ENCODE measurements at regions not wholly inside any gene's neighbourhood (a gene's known extent, or its start where the extent isn't known, plus 50 kb on each side); places are given as distances from the start of the nearest gene placed in this dataset.
"Not testable (repeated sequence)": the region's sequence is repeated elsewhere in the genome, so short reads cannot be mapped to it uniquely, and the experiment has no call there.

- TF ChIP-seq CTCF (IDR thresholded peaks at IDR 0.05 in 8 of 11, conservative IDR thresholded peaks at IDR 0.05 in 3 of 11): no peak
- TF ChIP-seq POLR2AphosphoS5 (IDR thresholded peaks at IDR 0.05): no peak
- TF ChIP-seq POLR2A (IDR thresholded peaks at IDR 0.05): no peak
- H3K36me3 ChIP-seq: no peaks in the 10 kb centered on the region
- no peaks in the 10 kb centered on the region for H3K27me3 ChIP-seq (replicated peaks in 1 of 7)
- no peaks in the 10 kb centered on the region for H3K4me1 ChIP-seq
- H3K9me3 ChIP-seq: no peaks in the 10 kb centered on the region
- 53 to 81% (median 67%) methylated on average over 1 of the region's 1 CpG for WGBS, 5 donors
- no peak overlapping the region for H3K4me3 ChIP-seq
- intact Hi-C loops (cut with DNase I; ENCODE audit: low total_unique reads): no loop called here
- no peak overlapping the region for H3K27ac ChIP-seq
- no peak for DNase-seq
These were observed 617.6 kb downstream of the TRHDE start for GRCh38 chr12:72889791-72890190.

GRCh38 chr12:72901685-72902084 lies 629.5 kb downstream of the TRHDE start:
- H3K27me3 ChIP-seq (replicated peaks in 1 of 7): no peaks in the 10 kb centered on the region
- no peak overlapping the region for H3K4me3 ChIP-seq
- WGBS, 5 donors: 69 to 87% (median 76%) methylated on average over 1 of the region's 1 CpG
- no peak for DNase-seq
- H3K36me3 ChIP-seq: no peaks in the 10 kb centered on the region
- H3K4me1 ChIP-seq: no peaks in the 10 kb centered on the region
- H3K9me3 ChIP-seq: no peaks in the 10 kb centered on the region
- TF ChIP-seq CTCF (IDR thresholded peaks at IDR 0.05 in 8 of 11, conservative IDR thresholded peaks at IDR 0.05 in 3 of 11): no peak
- TF ChIP-seq POLR2A (IDR thresholded peaks at IDR 0.05): no peak
- no peak for TF ChIP-seq POLR2AphosphoS5 (IDR thresholded peaks at IDR 0.05)
- no peak overlapping the region for H3K27ac ChIP-seq
- intact Hi-C loops (cut with DNase I; ENCODE audit: low total_unique reads): no loop called here

- no peak for TF ChIP-seq POLR2AphosphoS5 (IDR thresholded peaks at IDR 0.05)
- no peak overlapping the region for H3K27ac ChIP-seq
- DNase-seq: no peak
- intact Hi-C loops (cut with DNase I; ENCODE audit: low total_unique reads): no loop called here
- no peaks in the 10 kb centered on the region for H3K4me1 ChIP-seq
- H3K27me3 ChIP-seq (replicated peaks in 1 of 7): no peaks in the 10 kb centered on the region
- no peak overlapping the region for H3K4me3 ChIP-seq
- H3K36me3 ChIP-seq: no peaks in the 10 kb centered on the region
- H3K9me3 ChIP-seq: no peaks in the 10 kb centered on the region
- WGBS, 5 donors: 80 to 96% (median 95%) methylated on average over 2 of the region's 2 CpGs
These were observed 653.5 kb downstream of the TRHDE start for GRCh38 chr12:72925716-72926115.

- peaks cover 0 to 17% (median 10%) of the 10 kb centered on the region in 8 donors for H3K9me3 ChIP-seq
- WGBS, 5 donors: 91 to 97% (median 93%) methylated on average over 7 of the region's 7 CpGs
- intact Hi-C loops (cut with DNase I; ENCODE audit: low total_unique reads): not testable (repeated sequence)
These were observed 659.7 kb downstream of the TRHDE start for GRCh38 chr12:72931838-72932237.

GRCh38 chr12:72937486-72937885 lies 665.3 kb downstream of the TRHDE start:
- Histone ChIP-seq H3K36me3 (no peaks in the 10 kb centered on the region), H3K4me3 (no peak overlapping the region), H3K27me3 (replicated peaks in 1 of 7) (no peaks in the 10 kb centered on the region), H3K4me1 (no peaks in the 10 kb centered on the region), H3K27ac (no peak overlapping the region), H3K9me3 (peaks cover 0 to 47% (median 18%) of the 10 kb centered on the region in 8 donors)
- 74 to 88% (median 83%) methylated on average over 1 of the region's 1 CpG for WGBS, 5 donors
- no peak for DNase-seq
- TF ChIP-seq POLR2A (IDR thresholded peaks at IDR 0.05): no peak
- no peak for TF ChIP-seq CTCF (IDR thresholded peaks at IDR 0.05 in 8 of 11, conservative IDR thresholded peaks at IDR 0.05 in 3 of 11)
- no peak for TF ChIP-seq POLR2AphosphoS5 (IDR thresholded peaks at IDR 0.05)
- intact Hi-C loops (cut with DNase I; ENCODE audit: low total_unique reads): no loop called here

More at GRCh38 chr12:72931838-72932237, 659.7 kb downstream of the TRHDE start:
- H3K36me3 ChIP-seq; H3K27me3 ChIP-seq (replicated peaks in 1 of 7); H3K4me1 ChIP-seq; DNase-seq; H3K4me3 ChIP-seq; H3K27ac ChIP-seq: not testable (repeated sequence)

Measured in spleen (tissue), 11 donors.